ENCODE measurements at regions not wholly inside any gene's neighbourhood (a gene's known extent, or its start where the extent isn't known, plus 50 kb on each side); places are given as distances from the start of the nearest gene placed in this dataset.

GRCh38 chr6:41469156-41470028, 76.8 kb upstream of the FOXP4 start:
- no peak overlapping the region for H3T11ph ChIP-seq (ENCODE audit: low read length)
- no peaks in the 10 kb centered on the region; a peak in 2 of 5 replicates for H3K9me3 Mint-ChIP-seq
- H3K4me1 ChIP-seq (ENCODE audit: insufficient read depth, low read length), result peaks cover 8% of the 10 kb centered on the region; the same call in 1 of the 2 replicates
- peaks cover 13% of the 10 kb centered on the region for H3K23me2 ChIP-seq (ENCODE audit: insufficient read length, low read depth, low read length, poor library complexity, severe bottlenecking)
- no peaks in the 10 kb centered on the region for H3K79me2 ChIP-seq (ENCODE audit: insufficient read depth, low read length)
- no peak overlapping the region for H2AFZ ChIP-seq (ENCODE audit: low read length)
- H3K4me1 Mint-ChIP-seq, result peaks cover 34 to 47% of the 10 kb centered on the region in 2 experiments
- TF ChIP-seq CTCF (conservative IDR thresholded peaks at IDR 0.05), result no peak
- H3K9ac ChIP-seq (ENCODE audit: extremely low read depth, insufficient read length, low read length), result no peak overlapping the region
- H3K4ac ChIP-seq (ENCODE audit: low read depth, low read length), result no peak overlapping the region
- H3K27ac Mint-ChIP-seq, result no peak overlapping the region; a peak in 1 of 7 replicates
- H3K56ac ChIP-seq (ENCODE audit: insufficient read length, low read depth, low read length), result no peak overlapping the region
- no peak overlapping the region for H2BK12ac ChIP-seq (ENCODE audit: insufficient read length, low read depth, low read length)
- H3K4me2 ChIP-seq (ENCODE audit: insufficient read depth, insufficient read length, low read length), result peak overlapping the region; percentile 77
- H4K5ac ChIP-seq (ENCODE audit: insufficient read length, low read depth, low read length), result no peak overlapping the region
- no peak overlapping the region for H3K14ac ChIP-seq (ENCODE audit: insufficient read depth, low read length)
- no peak overlapping the region for H2BK15ac ChIP-seq (ENCODE audit: low read depth, low read length)
- H3K18ac ChIP-seq (ENCODE audit: insufficient read length, low read depth, low read length), result no peak overlapping the region
- no peak for DNase-seq
- H2BK120ac ChIP-seq (ENCODE audit: low read depth, low read length, poor library complexity, severe bottlenecking), result no peak overlapping the region
- H3K9me3 ChIP-seq (ENCODE audit: control insufficient read depth, low read depth, low read length), result no peaks in the 10 kb centered on the region
- peaks cover 98% of the 10 kb centered on the region for H3K27me3 Mint-ChIP-seq (ENCODE audit: low read depth)
- H4K20me1 ChIP-seq (ENCODE audit: control insufficient read depth, insufficient read depth, insufficient read length), result no peaks in the 10 kb centered on the region
- H4K91ac ChIP-seq (ENCODE audit: insufficient read length, low read depth, low read length), result no peak overlapping the region
- H2BK20ac ChIP-seq (ENCODE audit: low read depth, low read length, poor library complexity, severe bottlenecking), result no peak overlapping the region
- H3K4me3 Mint-ChIP-seq, result peak overlapping the region; percentile 62 to 83
- H3K27ac ChIP-seq (ENCODE audit: insufficient read length, low read depth, low read length), result no peak overlapping the region
- H2BK5ac ChIP-seq (ENCODE audit: insufficient read length, low read length), result no peak overlapping the region
- peaks cover 25% of the 10 kb centered on the region; the same call in 1 of the 2 replicates for H3K27me3 ChIP-seq (ENCODE audit: insufficient read depth, low read length)
- H4K8ac ChIP-seq (replicated peaks; ENCODE audit: insufficient read length, low read depth, low read length), result no peak overlapping the region
- H3K79me1 ChIP-seq (ENCODE audit: insufficient read depth, low read depth, low read length, poor library complexity, severe bottlenecking), result no peaks in the 10 kb centered on the region
- no peak overlapping the region for H3K23ac ChIP-seq (ENCODE audit: insufficient read length, low read depth, low read length)
- no CpG with 5 or more reads among the region's 20 CpGs for WGBS (ENCODE audit: extremely low coverage, insufficient read length, low lambda C conversion rate)
- H2AK5ac ChIP-seq (ENCODE audit: insufficient read length, low read length), result no peak overlapping the region
- H3K36me3 Mint-ChIP-seq (ENCODE audit: insufficient read depth in 1 of 3, low read depth in 3 of 3), result no peaks in the 10 kb centered on the region; a peak in 1 of 7 replicates
